GM19372 (cell line): ENCODE measurements at regions not wholly inside any gene's neighbourhood (a gene's known extent, or its start where the extent isn't known, plus 50 kb on each side); places are given as distances from the start of the nearest gene placed in this dataset.
"Not testable (repeated sequence)": the region's sequence is repeated elsewhere in the genome, so short reads cannot be mapped to it uniquely, and the experiment has no call there.

Source experiments
- ATAC-seq: cut with Tn5 transposase; IDR thresholded peaks from one replicate; pipeline ENCODE4 v1.9.1; 2021; ENCODE audit warnings: mild to moderate bottlenecking, low read depth, moderate library complexity; ENCODE audit not compliant: unreplicated experiment

DNA sequence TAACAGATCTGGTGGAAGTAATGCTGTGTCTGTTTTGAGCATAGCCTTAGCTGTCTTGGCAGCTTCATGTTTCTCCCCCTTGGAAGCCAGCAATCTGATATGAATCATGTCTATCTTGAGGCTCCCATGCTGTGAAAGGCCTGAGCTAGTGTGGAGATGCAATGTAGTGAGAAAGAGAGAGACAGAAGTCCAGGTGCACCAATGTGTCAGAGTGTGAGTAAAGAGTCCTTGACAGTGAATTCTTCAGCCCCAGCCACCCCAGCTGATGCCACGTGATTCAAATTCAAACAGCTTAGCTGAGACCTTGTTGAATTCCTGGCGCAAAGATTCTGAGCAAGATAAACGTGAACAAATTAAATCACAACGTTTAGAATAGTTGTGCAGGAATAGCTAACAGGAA is 704.2 kb downstream of the EDEM1 start:
- ATAC-seq: no peak

DNA sequence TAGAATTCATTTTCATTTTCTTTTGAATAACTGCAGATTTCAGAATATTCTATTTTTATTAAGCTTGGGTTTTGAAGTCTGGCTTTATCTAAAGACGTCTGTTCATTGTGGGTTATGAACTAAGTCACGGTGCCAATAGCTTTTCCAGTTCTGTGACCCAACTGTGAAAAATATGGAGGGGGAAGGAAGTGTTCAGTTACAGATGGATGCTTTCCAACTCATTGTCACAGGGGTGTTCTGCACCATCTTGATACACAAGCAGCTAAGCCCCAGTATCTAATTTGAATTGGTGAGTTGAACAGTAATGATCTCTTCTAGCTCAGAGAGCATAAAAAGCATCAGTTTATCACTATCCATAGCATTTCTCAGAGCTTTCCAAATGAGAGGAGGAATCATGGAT is 710.6 kb downstream of the EDEM1 start:
- no peak for ATAC-seq

DNA sequence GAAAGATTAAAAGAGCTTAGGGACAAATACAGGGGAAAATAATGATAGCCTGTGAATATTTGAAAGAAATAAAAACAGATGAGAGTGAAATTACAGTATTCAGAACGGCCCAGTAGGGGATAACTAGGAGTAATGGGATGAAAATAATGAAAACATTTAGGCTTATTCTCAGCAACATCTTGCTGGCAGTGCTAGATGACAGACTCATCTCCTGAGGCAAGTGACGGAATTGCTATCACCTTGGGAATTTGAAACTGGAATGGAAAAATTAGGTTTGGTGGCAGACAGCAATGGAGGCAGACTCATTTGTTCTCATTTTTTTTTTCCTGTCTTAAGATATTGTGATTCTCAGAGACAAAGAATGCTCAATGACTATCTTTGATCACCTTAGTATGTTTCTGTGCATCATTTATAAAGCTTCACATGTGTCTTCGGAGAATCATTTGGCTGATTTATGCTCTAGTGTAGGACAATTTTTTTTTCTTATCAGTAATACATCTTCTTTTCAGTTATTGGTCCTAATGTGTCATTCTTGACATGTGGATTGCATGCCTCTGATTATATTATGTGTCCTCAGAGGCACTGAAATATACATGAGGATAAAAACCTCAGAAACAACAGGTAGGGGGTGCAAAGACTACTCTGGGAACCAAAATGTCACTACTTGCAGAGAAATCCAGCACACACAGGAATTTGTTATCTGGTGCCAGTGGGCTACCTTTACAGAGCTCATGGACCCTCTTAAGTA is 711.7 kb downstream of the EDEM1 start:
- ATAC-seq: no peak

DNA sequence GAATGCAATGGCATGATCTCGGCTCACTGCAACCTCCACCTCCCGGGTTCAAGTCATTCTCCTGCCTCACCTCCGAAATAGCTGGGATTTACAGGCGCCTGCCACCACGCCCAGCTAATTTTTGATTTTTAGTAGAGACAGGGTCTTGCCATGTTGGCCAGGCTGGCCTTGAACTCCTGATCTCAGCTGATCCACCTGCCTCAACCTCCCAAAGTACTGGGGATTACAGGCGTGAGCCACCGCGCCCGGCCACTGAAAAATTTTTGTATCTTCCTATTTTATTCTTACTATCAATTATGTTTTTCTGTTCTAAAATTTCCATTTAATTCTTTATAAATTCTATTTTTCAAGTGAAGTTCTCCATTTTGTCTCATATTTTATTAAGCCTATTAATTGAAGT is 730.4 kb downstream of the EDEM1 start:
- no peak for ATAC-seq

DNA sequence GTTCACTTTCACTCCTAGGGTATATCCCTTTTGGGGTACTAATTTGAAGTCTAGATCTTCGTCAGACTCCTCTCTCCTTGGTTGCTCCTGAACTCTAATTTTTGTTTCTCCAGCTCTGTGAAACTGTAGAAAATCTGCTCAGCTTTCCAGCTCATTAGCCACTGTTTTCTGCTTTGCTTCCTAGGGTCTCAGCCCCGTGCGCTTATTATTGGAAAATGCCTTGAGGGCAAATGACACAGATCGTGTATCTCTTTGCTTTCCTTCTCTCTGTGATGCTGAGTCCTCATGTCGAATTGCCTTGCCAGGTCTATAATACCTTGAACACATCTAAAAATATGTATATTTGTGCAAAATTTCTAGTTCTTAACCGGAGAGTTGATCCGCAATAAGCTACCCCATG is 731.1 kb downstream of the EDEM1 start:
- ATAC-seq: no peak

DNA sequence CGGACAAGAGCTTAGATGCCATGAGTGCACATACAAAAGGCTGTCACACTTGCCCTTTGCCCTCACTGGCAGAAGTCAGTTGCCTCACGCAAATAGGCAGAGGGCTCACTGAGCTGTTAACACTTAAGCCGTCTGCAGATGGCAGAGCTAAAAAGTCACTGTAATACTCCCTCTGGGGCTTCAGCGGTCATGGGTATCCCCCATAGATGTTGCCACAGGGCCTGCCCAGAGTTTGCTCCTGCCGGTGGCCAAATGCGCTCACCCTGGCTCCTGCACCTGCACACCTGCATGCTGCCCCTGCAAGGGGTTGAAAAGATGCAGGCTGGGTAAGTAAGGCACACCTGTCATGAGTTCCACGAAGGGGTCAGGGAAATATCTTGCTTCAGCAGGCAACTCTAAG is 741.5 kb downstream of the EDEM1 start:
- ATAC-seq: no peak

DNA sequence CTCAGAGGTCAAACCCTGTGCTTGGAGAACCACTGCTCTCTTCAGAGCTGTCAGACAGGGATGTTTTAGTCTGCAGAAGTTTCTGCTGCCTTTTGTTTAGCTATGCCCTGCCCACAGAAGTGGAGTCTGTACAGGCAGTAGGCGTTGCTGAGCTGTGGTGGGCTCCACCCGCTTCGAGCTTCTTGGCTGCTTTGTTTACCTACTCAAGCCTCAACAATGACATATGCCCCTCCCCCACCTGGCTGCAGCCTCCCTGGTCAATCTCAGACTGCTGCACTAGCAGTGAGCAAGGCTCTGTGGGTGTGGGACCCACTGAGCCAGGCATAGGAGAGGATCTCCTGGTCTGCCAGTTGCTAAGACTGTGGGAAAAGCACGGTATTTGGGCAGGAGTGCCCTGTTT is 756.6 kb downstream of the EDEM1 start:
- not testable (repeated sequence) for ATAC-seq

DNA sequence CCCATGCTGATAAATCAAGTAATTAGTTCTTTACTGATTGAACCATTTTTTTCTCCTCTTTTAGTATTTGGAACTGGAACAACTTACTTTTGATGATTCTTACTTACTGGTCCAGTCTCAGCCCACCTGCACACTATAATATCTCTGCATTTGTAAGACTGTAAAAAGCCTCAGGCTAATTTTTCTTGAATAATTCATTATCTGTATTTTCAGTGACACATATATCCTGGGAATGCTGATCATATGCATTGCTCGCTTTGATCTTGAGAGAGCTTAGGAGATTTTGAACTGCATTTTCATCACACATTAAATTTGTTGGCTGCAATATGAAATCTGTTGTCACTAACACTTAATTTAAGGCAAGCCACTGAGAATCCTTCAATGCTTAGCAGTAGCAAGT is 760.6 kb downstream of the EDEM1 start:
- ATAC-seq: no peak

DNA sequence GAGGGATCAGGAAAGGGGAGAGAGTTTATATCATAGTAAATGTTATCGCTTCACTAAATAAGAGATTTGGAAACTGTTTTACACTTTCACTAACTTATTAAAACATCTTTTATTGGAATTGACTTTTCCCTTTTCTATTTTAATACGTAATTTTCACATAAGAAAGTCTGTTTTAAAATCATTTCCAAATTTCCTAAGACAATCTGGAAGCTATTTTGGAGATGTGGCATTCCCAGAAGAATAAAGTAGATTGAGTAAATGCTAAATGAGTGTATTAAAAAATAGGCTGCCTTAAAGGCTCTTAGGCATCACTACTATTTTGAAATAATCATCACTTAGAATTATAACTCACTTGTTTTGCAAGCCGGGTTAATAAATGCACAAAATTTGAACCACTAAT is 763.5 kb downstream of the EDEM1 start:
- no peak for ATAC-seq

DNA sequence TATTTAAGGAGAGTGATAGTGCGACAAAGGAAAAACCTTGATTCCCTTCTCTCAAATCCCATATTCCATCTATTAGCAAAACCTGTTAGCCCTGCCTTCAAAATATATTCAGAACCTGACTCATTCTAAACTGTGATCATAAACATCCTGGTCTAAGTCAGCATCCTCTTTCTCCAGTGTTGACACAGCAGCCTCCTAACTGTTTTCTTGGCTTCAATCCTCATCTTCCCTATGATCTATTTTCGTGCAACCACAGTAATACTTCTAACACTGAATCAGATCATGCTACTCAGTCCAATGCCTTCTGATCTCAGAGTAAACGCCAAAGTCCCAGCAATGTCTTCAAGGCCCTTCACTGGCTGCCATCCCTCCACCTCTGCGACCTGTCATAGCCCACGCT is 785.1 kb downstream of the EDEM1 start:
- no peak for ATAC-seq

DNA sequence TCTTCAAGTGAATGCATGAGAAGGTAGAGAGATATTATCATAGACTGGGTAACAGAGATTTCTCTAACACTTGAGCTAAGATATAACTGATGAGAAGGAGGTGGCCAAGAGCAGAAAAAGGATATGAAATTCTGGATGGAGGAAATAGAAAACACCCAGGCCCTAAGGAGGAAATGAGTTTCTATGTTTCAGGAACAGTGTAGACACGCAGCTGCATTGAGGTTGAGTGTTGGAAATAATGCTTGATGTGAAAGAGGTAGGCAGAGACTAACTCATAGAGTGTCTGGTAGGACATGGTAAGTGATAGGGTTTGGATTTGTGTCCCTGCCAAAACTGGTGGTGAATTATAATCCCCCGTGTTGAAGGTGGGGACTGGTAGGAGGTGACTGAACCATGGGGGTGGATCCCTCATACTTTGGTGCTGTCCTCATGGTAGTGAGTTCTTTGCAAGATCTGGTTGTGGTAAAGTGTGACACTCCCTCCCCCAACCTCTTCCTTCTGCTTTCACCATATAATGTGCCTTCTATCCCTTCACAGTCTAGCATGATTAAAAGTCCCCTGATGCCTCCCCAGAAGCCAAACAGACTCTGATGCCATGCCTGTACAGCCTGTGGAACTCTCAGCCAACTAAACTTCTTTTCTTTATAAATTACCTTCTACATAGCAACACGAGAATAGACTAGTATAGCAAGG is 787.3 kb downstream of the EDEM1 start:
- ATAC-seq: no peak

DNA sequence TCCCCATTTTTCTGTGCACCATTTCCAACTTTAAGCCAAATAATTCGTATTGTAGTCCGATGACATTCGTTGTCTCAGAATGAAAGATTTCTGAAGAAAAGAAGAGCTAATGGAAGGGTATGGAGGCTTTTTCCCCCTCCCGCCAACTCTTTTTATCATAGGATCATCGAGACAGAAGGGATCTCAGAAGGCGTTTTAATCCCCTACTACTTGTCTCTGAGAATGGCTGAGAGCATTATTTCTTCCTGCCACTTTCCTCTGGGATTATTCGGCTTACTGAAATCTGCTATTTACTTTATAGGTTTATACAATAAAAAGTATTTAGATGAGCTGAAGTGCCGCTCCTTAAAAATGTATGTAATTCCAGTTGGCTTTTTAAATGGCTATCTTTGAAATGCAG is 789.8 kb downstream of the EDEM1 start:
- no peak for ATAC-seq

DNA sequence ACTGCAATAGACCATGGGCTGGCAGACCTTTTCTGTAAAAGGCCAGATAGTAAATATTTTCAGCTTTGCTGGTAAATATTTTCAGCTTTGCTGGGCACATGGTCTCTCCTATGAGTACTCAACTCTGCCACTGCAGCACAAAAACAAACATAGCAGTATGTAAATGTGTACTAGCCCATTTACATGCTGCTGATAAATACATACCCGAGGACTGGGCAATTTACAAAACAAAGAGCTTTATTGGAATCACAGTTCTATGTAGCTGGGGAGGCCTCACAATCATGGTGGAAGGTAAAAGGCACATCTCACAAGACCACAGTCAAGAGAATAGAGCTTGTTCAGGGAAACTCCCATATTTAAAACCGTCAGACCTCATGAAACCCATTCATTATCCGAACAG is 793.0 kb downstream of the EDEM1 start:
- no peak for ATAC-seq

DNA sequence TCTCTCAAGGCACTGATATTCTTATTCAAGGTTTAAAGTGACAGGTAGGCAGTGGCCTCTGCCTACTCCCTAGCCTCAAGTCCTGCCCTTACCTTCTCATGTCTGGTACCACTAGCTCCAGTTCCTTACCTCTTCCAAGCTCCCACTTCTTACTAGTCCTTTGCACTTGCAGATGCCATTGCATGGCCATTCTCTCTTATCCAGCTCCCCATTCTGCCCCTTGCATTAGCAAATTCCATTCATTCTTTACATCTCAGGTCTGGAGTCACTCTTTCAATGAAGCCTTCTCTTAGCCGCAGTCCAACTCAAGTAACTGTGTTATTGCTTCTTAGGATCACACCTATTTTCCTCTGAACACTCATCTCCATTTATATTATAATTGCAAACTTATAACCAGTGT is 807.1 kb downstream of the EDEM1 start:
- no peak for ATAC-seq

DNA sequence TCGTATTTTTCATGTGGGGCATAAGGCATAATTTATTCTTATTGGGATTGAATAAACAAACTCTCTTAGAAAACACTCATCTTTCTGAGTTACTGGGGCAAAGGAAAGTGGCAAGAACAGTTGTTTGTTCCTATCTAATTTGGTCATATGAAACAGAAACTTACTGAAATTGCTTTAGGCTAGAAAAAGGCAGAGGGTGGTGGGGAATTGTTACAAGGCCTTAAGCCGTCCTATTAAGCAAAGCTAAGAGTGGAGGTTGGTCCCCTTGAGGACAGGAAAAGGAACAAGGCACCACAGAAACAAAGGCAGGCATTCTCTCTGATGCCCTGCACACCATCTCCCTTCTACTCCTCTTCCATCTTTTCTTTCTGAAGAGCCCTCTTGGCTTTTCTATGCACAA is 830.9 kb downstream of the EDEM1 start:
- no peak for ATAC-seq

DNA sequence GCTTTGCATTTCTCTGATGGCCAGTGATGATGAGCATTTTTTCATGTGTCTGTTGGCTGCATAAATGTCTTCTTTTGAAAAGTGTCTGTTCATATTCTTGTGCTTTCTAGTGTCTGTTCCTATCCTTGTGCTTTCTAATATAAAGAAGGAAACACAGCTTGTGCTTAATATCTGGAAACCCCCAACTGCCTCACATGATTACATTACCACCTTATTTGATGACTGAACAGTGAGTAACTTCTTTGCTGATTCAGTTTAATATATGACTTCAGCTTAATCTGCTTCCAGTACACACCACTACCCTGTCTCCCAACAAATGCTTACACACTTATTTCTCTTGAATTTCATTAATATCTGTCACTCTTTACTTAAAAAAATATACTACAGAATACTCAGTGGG is 835.1 kb downstream of the EDEM1 start:
- ATAC-seq: no peak

DNA sequence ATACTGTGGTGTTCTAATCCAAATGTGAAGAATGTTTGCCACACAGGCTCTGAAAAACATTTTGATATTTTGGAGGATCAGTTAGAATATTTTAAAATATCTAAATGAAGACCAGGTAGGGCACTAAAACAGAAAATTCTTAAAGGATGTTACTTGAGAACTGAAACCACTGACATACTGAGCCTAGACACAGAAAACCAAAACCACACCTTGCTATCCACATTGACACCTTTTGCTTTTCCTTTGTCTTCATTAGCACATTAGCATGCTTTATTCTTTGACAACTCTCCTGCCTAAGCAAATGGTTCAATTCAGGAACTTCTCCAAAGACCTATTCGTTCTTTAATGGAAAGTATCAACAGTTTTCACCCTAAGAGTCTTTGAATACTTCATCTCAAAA is 835.9 kb upstream of the GRM7 start:
- no peak for ATAC-seq

DNA sequence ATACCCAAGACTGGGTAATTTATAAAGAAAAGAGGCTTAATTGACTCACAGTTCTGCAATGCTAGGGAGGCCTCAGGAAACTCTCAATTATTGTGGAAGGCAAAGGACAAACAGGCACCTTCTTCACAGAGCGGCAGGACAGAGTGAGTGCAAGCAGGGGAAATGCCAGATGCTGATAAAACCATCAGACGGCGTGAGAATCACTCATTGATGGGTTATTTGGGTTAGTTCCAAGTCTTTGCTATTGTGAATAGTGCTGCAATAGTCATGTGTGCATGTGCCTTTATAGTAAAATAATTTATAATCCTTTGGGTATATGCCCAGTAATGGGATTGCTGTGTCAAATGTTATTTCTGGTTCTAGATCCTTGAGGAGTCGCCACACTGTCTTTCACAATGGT is 830.3 kb upstream of the GRM7 start:
- not testable (repeated sequence) for ATAC-seq

DNA sequence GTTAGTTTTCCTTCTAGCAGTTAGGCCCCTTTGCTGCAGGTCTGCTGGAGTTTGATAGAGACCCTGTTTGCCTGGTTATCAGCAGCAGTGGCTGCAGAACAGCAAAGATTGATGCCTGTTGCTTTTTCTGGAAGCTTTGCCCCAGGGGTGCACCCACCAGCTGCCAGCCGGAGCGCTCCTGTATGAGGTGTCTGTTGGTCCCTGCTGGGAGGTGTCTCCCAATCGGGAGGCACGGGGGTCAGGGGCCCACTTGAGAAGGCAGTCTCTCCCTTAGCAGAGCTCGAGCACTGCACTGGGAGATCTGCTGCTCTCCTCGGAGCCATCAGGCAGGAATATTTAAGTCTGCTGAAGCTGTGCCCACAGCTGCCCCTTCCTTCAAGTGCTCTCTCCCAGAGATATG is 825.3 kb upstream of the GRM7 start:
- ATAC-seq: no peak

DNA sequence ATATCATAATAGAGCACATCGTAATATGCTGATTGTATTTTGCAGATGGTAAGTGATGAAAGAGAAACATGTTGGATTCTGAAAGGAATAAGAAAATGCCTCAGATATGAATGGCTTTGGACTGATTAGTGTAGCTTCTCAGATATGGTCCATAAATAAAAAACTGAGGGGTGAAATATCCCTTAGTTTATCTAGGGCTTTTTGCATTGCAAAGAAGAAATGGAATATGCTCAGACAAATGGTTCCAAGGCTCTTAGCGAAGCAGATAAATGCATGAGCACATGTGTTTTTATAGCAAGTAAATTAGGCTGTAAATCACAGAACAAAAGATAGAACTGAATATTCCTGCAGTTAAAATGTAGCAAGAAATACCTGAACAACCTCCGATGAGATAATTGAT is 820.9 kb upstream of the GRM7 start:
- ATAC-seq: no peak

DNA sequence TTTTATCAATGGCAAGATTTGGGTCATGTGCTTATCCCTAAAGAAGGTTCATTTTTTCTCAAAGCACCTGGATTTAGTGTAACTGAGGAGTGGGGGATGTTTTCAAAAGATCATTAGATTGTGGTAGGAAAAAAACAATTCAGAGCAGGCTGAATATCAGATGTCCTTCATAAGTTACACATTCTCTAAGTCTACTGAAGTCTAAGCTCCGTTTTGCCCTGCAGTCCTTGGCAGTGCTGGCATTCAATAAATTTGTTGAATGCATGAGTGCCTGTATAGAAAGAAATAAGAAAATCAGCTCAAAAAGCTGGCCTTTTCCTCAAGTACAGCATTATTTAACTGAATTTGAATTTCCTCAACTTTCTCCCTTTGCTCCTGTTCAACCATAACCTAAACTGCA is 819.0 kb upstream of the GRM7 start:
- ATAC-seq: no peak

DNA sequence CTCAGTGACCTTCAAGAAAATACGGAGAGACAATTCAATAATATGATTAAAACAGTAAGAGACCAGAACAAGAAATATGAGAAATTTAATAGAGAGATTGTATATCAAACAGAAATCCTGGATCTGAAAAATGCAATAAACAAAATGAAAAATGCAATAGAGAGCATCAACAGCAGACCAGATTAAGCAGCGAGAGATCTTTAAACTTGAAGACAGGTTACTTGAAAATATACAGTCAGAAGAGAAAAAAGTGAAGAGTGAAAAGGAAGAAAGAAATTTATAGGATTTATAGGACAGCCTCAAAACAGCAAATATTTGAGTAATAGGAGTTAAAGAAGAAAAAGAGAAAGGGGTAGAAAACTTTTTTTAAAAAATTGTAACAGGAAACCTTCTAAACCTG is 813.9 kb upstream of the GRM7 start:
- no peak for ATAC-seq
